ENCODE measurements at regions not wholly inside any gene's neighbourhood (a gene's known extent, or its start where the extent isn't known, plus 50 kb on each side); places are given as distances from the start of the nearest gene placed in this dataset.

GRCh38 chr15:70253461-70254156, 155.9 kb upstream of the TLE3 start:
- no peak for DNase-seq

- DNase-seq: no peak
Observed at GRCh38 chr15:70252951-70253320, 155.2 kb upstream of the TLE3 start.

- DNase-seq: no peak
Observed at GRCh38 chr15:70252056-70252950, 154.6 kb upstream of the TLE3 start.

- DNase-seq: no peak
Observed at GRCh38 chr15:70251246-70251990, 153.7 kb upstream of the TLE3 start.

- no peak for DNase-seq
Observed at GRCh38 chr15:70250208-70251201, 152.8 kb upstream of the TLE3 start.

- no peak for DNase-seq
Observed at GRCh38 chr15:70249616-70250015, 151.9 kb upstream of the TLE3 start.

- no peak for DNase-seq
Observed at GRCh38 chr15:70248116-70249025, 150.7 kb upstream of the TLE3 start.

- no peak for DNase-seq
Observed at GRCh38 chr15:70247281-70247680, 149.6 kb upstream of the TLE3 start.

- no peak for DNase-seq
Observed at GRCh38 chr15:70246623-70247220, 149.0 kb upstream of the TLE3 start.

GRCh38 chr15:70245932-70246622, 148.4 kb upstream of the TLE3 start:
- no peak for DNase-seq

- DNase-seq: no peak
Observed at GRCh38 chr15:70244978-70245542, 147.3 kb upstream of the TLE3 start.

GRCh38 chr15:70243686-70244540, 146.2 kb upstream of the TLE3 start:
- DNase-seq: no peak

- DNase-seq: no peak
Observed at GRCh38 chr15:70242951-70243685, 145.4 kb upstream of the TLE3 start.

- no peak for DNase-seq
Observed at GRCh38 chr15:70241561-70242320, 144.0 kb upstream of the TLE3 start.

- DNase-seq: no peak
Observed at GRCh38 chr15:70240820-70241430, 143.2 kb upstream of the TLE3 start.

- DNase-seq: no peak
Observed at GRCh38 chr15:70240082-70240481, 142.4 kb upstream of the TLE3 start.

- DNase-seq: no peak
Observed at GRCh38 chr15:70238917-70239316, 141.2 kb upstream of the TLE3 start.
